ENCODE measurements at regions not wholly inside any gene's neighbourhood (a gene's known extent, or its start where the extent isn't known, plus 50 kb on each side); places are given as distances from the start of the nearest gene placed in this dataset.

- ATAC-seq: no peak
- TF ChIP-seq ZFP3 (CRISPR knock-in tag; IDR thresholded peaks at IDR 0.05) (no peak), ZC3H10 (CRISPR knock-in tag; IDR thresholded peaks at IDR 0.05) (no peak), PATZ1 (CRISPR knock-in tag; IDR thresholded peaks at IDR 0.05; ENCODE audit: borderline replicate concordance) (no peak), TSHZ2 (CRISPR knock-in tag; IDR thresholded peaks at IDR 0.05) (no peak), ESRRG (CRISPR knock-in tag; IDR thresholded peaks at IDR 0.05) (no peak), CSDC2 (CRISPR knock-in tag; IDR thresholded peaks at IDR 0.05) (no peak), ZNF70 (CRISPR knock-in tag; IDR thresholded peaks at IDR 0.05) (no peak), POU6F1 (CRISPR knock-in tag; IDR thresholded peaks at IDR 0.05; ENCODE audit: borderline replicate concordance, low read depth) (no peak), PPARA (CRISPR knock-in tag; IDR thresholded peaks at IDR 0.05; ENCODE audit: borderline replicate concordance) (no peak), TOX (CRISPR knock-in tag; IDR thresholded peaks at IDR 0.05; ENCODE audit: borderline replicate concordance) (no peak), GLIS3 (CRISPR knock-in tag; IDR thresholded peaks at IDR 0.05) (no peak), ISL1 (CRISPR knock-in tag; IDR thresholded peaks at IDR 0.05) (no peak)
Measured at GRCh38 chr15:29331071-29331470, 61.4 kb upstream of the NSMCE3 start.

GRCh38 chr15:29324746-29325145, 55.1 kb upstream of the NSMCE3 start:
- no peak for ATAC-seq
- TF ChIP-seq RARB (CRISPR knock-in tag; IDR thresholded peaks at IDR 0.05) (no peak), TCF4 (CRISPR knock-in tag; IDR thresholded peaks at IDR 0.05; ENCODE audit: borderline replicate concordance) (no peak), PATZ1 (CRISPR knock-in tag; IDR thresholded peaks at IDR 0.05; ENCODE audit: borderline replicate concordance) (no peak), CSRNP3 (CRISPR knock-in tag; IDR thresholded peaks at IDR 0.05) (no peak), ZC3H10 (CRISPR knock-in tag; IDR thresholded peaks at IDR 0.05) (no peak), ZFP30 (CRISPR knock-in tag; IDR thresholded peaks at IDR 0.05) (no peak), ISL1 (CRISPR knock-in tag; IDR thresholded peaks at IDR 0.05) (no peak), ZNF565 (CRISPR knock-in tag; conservative IDR thresholded peaks at IDR 0.05; ENCODE audit: low read depth) (no peak), PPARA (CRISPR knock-in tag; IDR thresholded peaks at IDR 0.05; ENCODE audit: borderline replicate concordance) (no peak), SNAI2 (CRISPR knock-in tag; IDR thresholded peaks at IDR 0.05) (no peak), ZFP3 (CRISPR knock-in tag; IDR thresholded peaks at IDR 0.05) (no peak), POU6F1 (CRISPR knock-in tag; IDR thresholded peaks at IDR 0.05; ENCODE audit: borderline replicate concordance, low read depth) (no peak), ZNF70 (CRISPR knock-in tag; IDR thresholded peaks at IDR 0.05) (no peak), ESRRG (CRISPR knock-in tag; IDR thresholded peaks at IDR 0.05) (no peak), OSR1 (CRISPR knock-in tag; IDR thresholded peaks at IDR 0.05) (no peak), ZNF8 (CRISPR knock-in tag; IDR thresholded peaks at IDR 0.05) (no peak), TSHZ2 (CRISPR knock-in tag; IDR thresholded peaks at IDR 0.05) (no peak), CSDC2 (CRISPR knock-in tag; IDR thresholded peaks at IDR 0.05) (no peak)

Data from SK-N-SH treated with all-trans-retinoic acid at 6 μM for 48 hours (cell line).